ENCODE measurements at regions not wholly inside any gene's neighbourhood (a gene's known extent, or its start where the extent isn't known, plus 50 kb on each side); places are given as distances from the start of the nearest gene placed in this dataset.
"Not testable (repeated sequence)": the region's sequence is repeated elsewhere in the genome, so short reads cannot be mapped to it uniquely, and the experiment has no call there.

- H3K27me3 Mint-ChIP-seq (ENCODE audit: low read depth); ATAC-seq; H3K4me1 Mint-ChIP-seq (ENCODE audit: low read depth); DNase-seq; H3K4me3 Mint-ChIP-seq; H3K36me3 Mint-ChIP-seq (ENCODE audit: low read depth); H3K27ac Mint-ChIP-seq; POLR2A ChIA-PET; CTCF ChIA-PET: not testable (repeated sequence)
- peaks cover 11% of the 10 kb centered on the region for H3K9me3 Mint-ChIP-seq (ENCODE audit: insufficient read depth)
Observed at GRCh38 chr4:151549378-151549777, 140.4 kb downstream of the FHIP1A start.

GRCh38 chr4:151553874-151554273 lies 144.9 kb downstream of the FHIP1A start:
- CTCF ChIA-PET: no interaction called here
- Mint-ChIP-seq H3K4me1 (ENCODE audit: low read depth) (no peaks in the 10 kb centered on the region), H3K36me3 (ENCODE audit: low read depth) (peaks cover 2% of the 10 kb centered on the region), H3K4me3 (no peak overlapping the region), H3K27me3 (ENCODE audit: low read depth) (peaks cover 12% of the 10 kb centered on the region), H3K27ac (no peak overlapping the region), H3K9me3 (ENCODE audit: insufficient read depth) (peaks cover 9% of the 10 kb centered on the region)
- ATAC-seq (no peak), DNase-seq (no peak)
- POLR2A ChIA-PET: no interaction called here

- Mint-ChIP-seq H3K4me3 (no peak overlapping the region), H3K9me3 (ENCODE audit: insufficient read depth) (peaks cover 6% of the 10 kb centered on the region), H3K4me1 (ENCODE audit: low read depth) (no peaks in the 10 kb centered on the region), H3K27ac (no peak overlapping the region), H3K27me3 (ENCODE audit: low read depth) (peaks cover 15% of the 10 kb centered on the region), H3K36me3 (ENCODE audit: low read depth) (no peaks in the 10 kb centered on the region)
- ChIA-PET CTCF (no interaction called here), POLR2A (no interaction called here)
- ATAC-seq: no peak
- DNase-seq: no peak
Observed at GRCh38 chr4:151555151-151555945, 146.4 kb downstream of the FHIP1A start.

GRCh38 chr4:151558496-151559113 lies 149.6 kb downstream of the FHIP1A start:
- DNase-seq (no peak), ATAC-seq (no peak)
- Mint-ChIP-seq H3K27ac (no peak overlapping the region), H3K27me3 (ENCODE audit: low read depth) (peaks cover 22% of the 10 kb centered on the region), H3K9me3 (ENCODE audit: insufficient read depth) (no peaks in the 10 kb centered on the region), H3K4me3 (no peak overlapping the region), H3K4me1 (ENCODE audit: low read depth) (peaks cover 2% of the 10 kb centered on the region), H3K36me3 (ENCODE audit: low read depth) (no peaks in the 10 kb centered on the region)
- CTCF ChIA-PET: no interaction called here
- POLR2A ChIA-PET: no interaction called here

GRCh38 chr4:151559595-151559994 lies 150.6 kb downstream of the FHIP1A start:
- DNase-seq (no peak), ATAC-seq (no peak)
- Mint-ChIP-seq H3K27ac (no peak overlapping the region), H3K4me1 (ENCODE audit: low read depth) (peaks cover 2% of the 10 kb centered on the region), H3K9me3 (ENCODE audit: insufficient read depth) (no peaks in the 10 kb centered on the region), H3K27me3 (ENCODE audit: low read depth) (peaks cover 26% of the 10 kb centered on the region), H3K4me3 (no peak overlapping the region), H3K36me3 (ENCODE audit: low read depth) (no peaks in the 10 kb centered on the region)
- POLR2A ChIA-PET: no interaction called here
- CTCF ChIA-PET: no interaction called here

- no peak for DNase-seq
- no peak overlapping the region for H3K4me3 Mint-ChIP-seq
- peaks cover 25% of the 10 kb centered on the region for H3K27me3 Mint-ChIP-seq (ENCODE audit: low read depth)
- ATAC-seq: no peak
- H3K27ac Mint-ChIP-seq: no peak overlapping the region
- no peaks in the 10 kb centered on the region for H3K36me3 Mint-ChIP-seq (ENCODE audit: low read depth)
- ChIA-PET POLR2A (no interaction called here), CTCF (no interaction called here)
- H3K9me3 Mint-ChIP-seq (ENCODE audit: insufficient read depth): no peaks in the 10 kb centered on the region
- peaks cover 2% of the 10 kb centered on the region for H3K4me1 Mint-ChIP-seq (ENCODE audit: low read depth)
Observed at GRCh38 chr4:151561551-151562256, 152.7 kb downstream of the FHIP1A start.

GRCh38 chr4:151563194-151563593 lies 154.2 kb downstream of the FHIP1A start:
- Mint-ChIP-seq H3K9me3 (ENCODE audit: insufficient read depth) (no peaks in the 10 kb centered on the region), H3K36me3 (ENCODE audit: low read depth) (no peaks in the 10 kb centered on the region), H3K27me3 (ENCODE audit: low read depth) (peaks cover 25% of the 10 kb centered on the region), H3K27ac (no peak overlapping the region), H3K4me1 (ENCODE audit: low read depth) (peaks cover 2% of the 10 kb centered on the region), H3K4me3 (no peak overlapping the region)
- POLR2A ChIA-PET: no interaction called here
- DNase-seq (no peak), ATAC-seq (no peak)
- CTCF ChIA-PET: no interaction called here

- DNase-seq: no peak
- H3K9me3 Mint-ChIP-seq (ENCODE audit: insufficient read depth): no peaks in the 10 kb centered on the region
- ChIA-PET CTCF (interaction anchor here (0.6 to 0.8 kb wide), 2 partner anchors 8 to 550 kb away, joined by 4 read pairs; no protein-coding TSS in a partner anchor), POLR2A (no interaction called here)
- H3K4me3 Mint-ChIP-seq: no peak overlapping the region
- peaks cover 2% of the 10 kb centered on the region for H3K4me1 Mint-ChIP-seq (ENCODE audit: low read depth)
- ATAC-seq: no peak
- H3K36me3 Mint-ChIP-seq (ENCODE audit: low read depth): no peaks in the 10 kb centered on the region
- H3K27ac Mint-ChIP-seq: no peak overlapping the region
- peaks cover 27% of the 10 kb centered on the region for H3K27me3 Mint-ChIP-seq (ENCODE audit: low read depth)
Observed at GRCh38 chr4:151564321-151564720, 155.3 kb downstream of the FHIP1A start.

- peaks cover 27% of the 10 kb centered on the region for H3K27me3 Mint-ChIP-seq (ENCODE audit: low read depth)
- H3K36me3 Mint-ChIP-seq (ENCODE audit: low read depth): no peaks in the 10 kb centered on the region
- peaks cover 2% of the 10 kb centered on the region for H3K4me1 Mint-ChIP-seq (ENCODE audit: low read depth)
- POLR2A ChIA-PET: no interaction called here
- H3K9me3 Mint-ChIP-seq (ENCODE audit: insufficient read depth): no peaks in the 10 kb centered on the region
- ATAC-seq: no peak
- no peak overlapping the region for H3K27ac Mint-ChIP-seq
- H3K4me3 Mint-ChIP-seq: no peak overlapping the region
- CTCF ChIA-PET: no interaction called here
- DNase-seq: no peak
Observed at GRCh38 chr4:151565583-151565982, 156.6 kb downstream of the FHIP1A start.

- H3K4me1 Mint-ChIP-seq (ENCODE audit: low read depth): peaks cover 2% of the 10 kb centered on the region
- no peaks in the 10 kb centered on the region for H3K36me3 Mint-ChIP-seq (ENCODE audit: low read depth)
- DNase-seq (no peak), ATAC-seq (no peak)
- peaks cover 24% of the 10 kb centered on the region for H3K27me3 Mint-ChIP-seq (ENCODE audit: low read depth)
- POLR2A ChIA-PET: no interaction called here
- no peak overlapping the region for H3K4me3 Mint-ChIP-seq
- H3K27ac Mint-ChIP-seq: no peak overlapping the region
- CTCF ChIA-PET: no interaction called here
- no peaks in the 10 kb centered on the region for H3K9me3 Mint-ChIP-seq (ENCODE audit: insufficient read depth)
Observed at GRCh38 chr4:151566053-151566452, 157.1 kb downstream of the FHIP1A start.

GRCh38 chr4:151567056-151567455 lies 158.1 kb downstream of the FHIP1A start:
- POLR2A ChIA-PET: no interaction called here
- peaks cover 21% of the 10 kb centered on the region for H3K27me3 Mint-ChIP-seq (ENCODE audit: low read depth)
- no peaks in the 10 kb centered on the region for H3K9me3 Mint-ChIP-seq (ENCODE audit: insufficient read depth)

GRCh38 chr4:151568966-151569365 lies 160.0 kb downstream of the FHIP1A start:
- no peak for ATAC-seq
- Mint-ChIP-seq H3K27ac (no peak overlapping the region), H3K27me3 (ENCODE audit: low read depth) (peaks cover 16% of the 10 kb centered on the region), H3K9me3 (ENCODE audit: insufficient read depth) (no peaks in the 10 kb centered on the region), H3K4me1 (ENCODE audit: low read depth) (no peaks in the 10 kb centered on the region), H3K36me3 (ENCODE audit: low read depth) (no peaks in the 10 kb centered on the region), H3K4me3 (no peak overlapping the region)
- ChIA-PET POLR2A (no interaction called here), CTCF (no interaction called here)
- no peak for DNase-seq

More at GRCh38 chr4:151567056-151567455, 158.1 kb downstream of the FHIP1A start:
- H3K4me1 Mint-ChIP-seq (ENCODE audit: low read depth): peaks cover 2% of the 10 kb centered on the region
- H3K4me3 Mint-ChIP-seq: no peak overlapping the region
- DNase-seq (no peak), ATAC-seq (no peak)
- no peak overlapping the region for H3K27ac Mint-ChIP-seq
- H3K36me3 Mint-ChIP-seq (ENCODE audit: low read depth): no peaks in the 10 kb centered on the region
- CTCF ChIA-PET: no interaction called here
